Liver (tissue), 8 donors: ENCODE measurements at regions not wholly inside any gene's neighbourhood (a gene's known extent, or its start where the extent isn't known, plus 50 kb on each side); places are given as distances from the start of the nearest gene placed in this dataset.

Experiments used
- DNase-seq: peaks from one replicate; pipeline ENCODE4 v3.0.0-alpha.2; 2017; ENCODE audit warnings: low spot score
- H3K27ac ChIP-seq, 2 donors: one replicate each; pipeline ENCODE4 v1.7.0; 2013; ENCODE audit warnings: inconsistent platforms in 2 of 2, low read length in 2 of 2, control low read depth in 1 of 2, low read depth in 1 of 2, mild to moderate bottlenecking in 1 of 2
- H3K27me3 ChIP-seq, 4 donors: one replicate each; pipeline versions ENCODE4 v1.6.1 to v1.7.0; 2013; ENCODE audit warnings: low read length in 3 of 4, inconsistent platforms in 1 of 4, mild to moderate bottlenecking in 1 of 4, moderate library complexity in 1 of 4; ENCODE audit not compliant: control insufficient read depth in 4 of 4, insufficient read depth in 4 of 4
- H3K36me3 ChIP-seq, 4 donors: one replicate each; pipeline versions ENCODE4 v1.6.1 to v1.7.0; 2013; ENCODE audit warnings: low read length in 3 of 4, mild to moderate bottlenecking in 3 of 4, low read depth in 1 of 4, moderate library complexity in 1 of 4; ENCODE audit not compliant: control insufficient read depth in 4 of 4, insufficient read depth in 3 of 4
- H3K4me1 ChIP-seq, 4 donors: one replicate each; pipeline versions ENCODE4 v1.6.1 to v1.7.0; 2013; ENCODE audit warnings: low read length in 3 of 4, mild to moderate bottlenecking in 3 of 4, moderate library complexity in 1 of 4; ENCODE audit not compliant: control insufficient read depth in 4 of 4, insufficient read depth in 4 of 4
- H3K4me3 ChIP-seq, 3 donors: one replicate each; pipeline versions ENCODE4 v1.6.1 to v1.7.0; 2013; ENCODE audit warnings: low read length in 3 of 3, control low read depth in 1 of 3, low read depth in 1 of 3, mild to moderate bottlenecking in 1 of 3
- H3K9ac ChIP-seq, 2 donors: one replicate each; pipeline ENCODE4 v1.7.0; 2013; ENCODE audit warnings: low read length in 2 of 2, mild to moderate bottlenecking in 2 of 2, moderate library complexity in 2 of 2, control low read depth in 1 of 2, low read depth in 1 of 2
- H3K9me3 ChIP-seq, 4 donors: one replicate each; pipeline versions ENCODE4 v1.6.1 to v1.7.0; 2013; ENCODE audit warnings: low read length in 3 of 4; ENCODE audit not compliant: control insufficient read depth in 4 of 4
- EGR1 ChIP-seq, 2 donors: IDR thresholded peaks; 2 replicates each; pipeline ENCODE4 v1.6.1; 2016 to 2018; ENCODE audit warnings: antibody characterized with exemption in 2 of 2, low read depth in 2 of 2
- FOXA1 ChIP-seq: IDR thresholded peaks from 2 replicates; pipeline ENCODE4 v1.6.1; 2016; ENCODE audit warnings: antibody characterized with exemption
- FOXA2 ChIP-seq: IDR thresholded peaks from 2 replicates; pipeline ENCODE4 v1.6.1; 2016; ENCODE audit warnings: antibody characterized with exemption
- GABPA ChIP-seq, 2 donors: IDR thresholded peaks in 1 of 2; conservative IDR thresholded peaks in 1 of 2; 2 replicates each; pipeline ENCODE4 v1.6.1; 2016; ENCODE audit warnings: antibody characterized with exemption in 2 of 2, mild to moderate bottlenecking in 1 of 2, moderate library complexity in 1 of 2
- HNF4A ChIP-seq, 2 donors: conservative IDR thresholded peaks; 2 replicates each; pipeline ENCODE4 v1.6.1; 2016; ENCODE audit warnings: antibody characterized with exemption in 2 of 2, mild to moderate bottlenecking in 2 of 2
- HNF4G ChIP-seq: IDR thresholded peaks from 2 replicates; pipeline ENCODE4 v1.6.1; 2016; ENCODE audit warnings: antibody characterized with exemption
- JUND ChIP-seq, 2 donors: IDR thresholded peaks; 2 replicates each; pipeline ENCODE4 v1.6.1; 2016; ENCODE audit warnings: antibody characterized with exemption in 2 of 2
- NR2F2 ChIP-seq: IDR thresholded peaks from 2 replicates; pipeline ENCODE4 v1.6.1; 2016; ENCODE audit warnings: antibody characterized with exemption
- RAD21 ChIP-seq, 2 donors: IDR thresholded peaks; 2 replicates each; pipeline ENCODE4 v1.6.1; 2016; ENCODE audit warnings: antibody characterized with exemption in 2 of 2, mild to moderate bottlenecking in 2 of 2
- RXRA ChIP-seq, 2 donors: IDR thresholded peaks; 2 replicates each; pipeline ENCODE4 v1.6.1; 2017 to 2018; ENCODE audit warnings: antibody characterized with exemption in 2 of 2, mild to moderate bottlenecking in 1 of 2
- SP1 ChIP-seq: IDR thresholded peaks from 2 replicates; pipeline ENCODE4 v1.6.1; 2018; ENCODE audit warnings: antibody characterized with exemption, mild to moderate bottlenecking
- TAF1 ChIP-seq: conservative IDR thresholded peaks from 2 replicates; pipeline ENCODE4 v1.6.1; 2016; ENCODE audit warnings: antibody characterized with exemption, mild to moderate bottlenecking
- YY1 ChIP-seq: IDR thresholded peaks from 2 replicates; pipeline ENCODE4 v1.6.1; 2016; ENCODE audit warnings: antibody characterized with exemption, mild to moderate bottlenecking
- WGBS: extraction: QIAGEN DNeasy Blood & Tissue Kit; methylation state at CpG from one replicate; pipeline ENCODE4 v1.1.7; 2013; 5-methylcytosine and 5-hydroxymethylcytosine counted together
- TF ChIP-seq, protein P1 (sequence below): IDR thresholded peaks from 2 replicates; pipeline ENCODE4 v1.6.1; 2016; ENCODE audit warnings: antibody characterized with exemption
- TF ChIP-seq, protein P2 (sequence below): fragments of 150-350 bp; IDR thresholded peaks from 2 replicates; pipeline ENCODE4 v1.5.1; 2017; ENCODE audit warnings: improper control_type of control experiment, low read depth, low read length; ENCODE audit not compliant: missing input control
- TF ChIP-seq, protein P3 (sequence below): IDR thresholded peaks from 2 replicates; pipeline ENCODE4 v1.6.1; 2016; ENCODE audit warnings: antibody characterized with exemption
- TF ChIP-seq, protein P4 (sequence below): IDR thresholded peaks from 2 replicates; pipeline ENCODE4 v1.6.1; 2016; ENCODE audit warnings: antibody characterized with exemption, mild to moderate bottlenecking
- TF ChIP-seq, protein P5 (sequence below): IDR thresholded peaks from 2 replicates; pipeline ENCODE4 v1.6.1; 2016; ENCODE audit warnings: antibody characterized with exemption
- donor health status: healthy.
- donor health status: healthy.
- donor health status: healthy.
- donor health status: healthy.
- donor health status: healthy.

DNA sequence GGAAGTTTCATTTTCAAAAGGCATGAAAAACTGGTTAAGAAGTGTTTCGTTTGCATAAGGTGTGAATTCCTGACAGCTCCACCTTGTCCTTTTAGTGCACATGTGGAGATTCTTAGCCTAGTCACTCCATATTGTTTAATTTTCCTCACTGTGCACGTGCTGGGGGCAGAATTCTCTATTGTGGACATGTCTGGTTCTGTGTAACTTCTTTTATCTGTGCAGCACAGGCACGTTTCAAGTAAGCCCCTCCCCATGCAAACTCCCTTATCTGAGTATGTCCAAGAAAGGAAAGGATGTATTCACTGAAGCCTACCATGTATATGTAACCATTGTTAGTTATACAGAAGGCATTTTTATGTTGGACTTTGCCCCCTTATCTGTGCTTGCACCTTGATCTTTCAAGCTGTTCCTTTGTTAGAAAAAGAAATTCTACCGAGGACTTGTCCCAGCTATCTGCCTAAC, 1346.3 kb downstream of the REEP3 start:
- Histone ChIP-seq H3K9me3 (no peaks in the 10 kb centered on the region), H3K9ac (no peak overlapping the region), H3K27me3 (no peaks in the 10 kb centered on the region), H3K4me3 (no peak overlapping the region), H3K27ac (no peak overlapping the region), H3K36me3 (no peaks in the 10 kb centered on the region), H3K4me1 (no peaks in the 10 kb centered on the region)
- no peak for DNase-seq
- TF ChIP-seq FOXA1 (no peak), RXRA (IDR thresholded peaks at IDR 0.05) (no peak), YY1 (no peak), TAF1 (no peak), EGR1 (IDR thresholded peaks at IDR 0.05; ENCODE audit: low read depth in 2 of 2) (no peak), SP1 (no peak), HNF4G (no peak), NR2F2 (no peak), JUND (IDR thresholded peaks at IDR 0.05) (no peak)
- TF ChIP-seq, protein P1, sequence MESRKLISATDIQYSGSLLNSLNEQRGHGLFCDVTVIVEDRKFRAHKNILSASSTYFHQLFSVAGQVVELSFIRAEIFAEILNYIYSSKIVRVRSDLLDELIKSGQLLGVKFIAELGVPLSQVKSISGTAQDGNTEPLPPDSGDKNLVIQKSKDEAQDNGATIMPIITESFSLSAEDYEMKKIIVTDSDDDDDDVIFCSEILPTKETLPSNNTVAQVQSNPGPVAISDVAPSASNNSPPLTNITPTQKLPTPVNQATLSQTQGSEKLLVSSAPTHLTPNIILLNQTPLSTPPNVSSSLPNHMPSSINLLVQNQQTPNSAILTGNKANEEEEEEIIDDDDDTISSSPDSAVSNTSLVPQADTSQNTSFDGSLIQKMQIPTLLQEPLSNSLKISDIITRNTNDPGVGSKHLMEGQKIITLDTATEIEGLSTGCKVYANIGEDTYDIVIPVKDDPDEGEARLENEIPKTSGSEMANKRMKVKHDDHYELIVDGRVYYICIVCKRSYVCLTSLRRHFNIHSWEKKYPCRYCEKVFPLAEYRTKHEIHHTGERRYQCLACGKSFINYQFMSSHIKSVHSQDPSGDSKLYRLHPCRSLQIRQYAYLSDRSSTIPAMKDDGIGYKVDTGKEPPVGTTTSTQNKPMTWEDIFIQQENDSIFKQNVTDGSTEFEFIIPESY: no peak
- TF ChIP-seq, protein P2, sequence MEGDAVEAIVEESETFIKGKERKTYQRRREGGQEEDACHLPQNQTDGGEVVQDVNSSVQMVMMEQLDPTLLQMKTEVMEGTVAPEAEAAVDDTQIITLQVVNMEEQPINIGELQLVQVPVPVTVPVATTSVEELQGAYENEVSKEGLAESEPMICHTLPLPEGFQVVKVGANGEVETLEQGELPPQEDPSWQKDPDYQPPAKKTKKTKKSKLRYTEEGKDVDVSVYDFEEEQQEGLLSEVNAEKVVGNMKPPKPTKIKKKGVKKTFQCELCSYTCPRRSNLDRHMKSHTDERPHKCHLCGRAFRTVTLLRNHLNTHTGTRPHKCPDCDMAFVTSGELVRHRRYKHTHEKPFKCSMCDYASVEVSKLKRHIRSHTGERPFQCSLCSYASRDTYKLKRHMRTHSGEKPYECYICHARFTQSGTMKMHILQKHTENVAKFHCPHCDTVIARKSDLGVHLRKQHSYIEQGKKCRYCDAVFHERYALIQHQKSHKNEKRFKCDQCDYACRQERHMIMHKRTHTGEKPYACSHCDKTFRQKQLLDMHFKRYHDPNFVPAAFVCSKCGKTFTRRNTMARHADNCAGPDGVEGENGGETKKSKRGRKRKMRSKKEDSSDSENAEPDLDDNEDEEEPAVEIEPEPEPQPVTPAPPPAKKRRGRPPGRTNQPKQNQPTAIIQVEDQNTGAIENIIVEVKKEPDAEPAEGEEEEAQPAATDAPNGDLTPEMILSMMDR: no peak
- TF ChIP-seq, protein P3, sequence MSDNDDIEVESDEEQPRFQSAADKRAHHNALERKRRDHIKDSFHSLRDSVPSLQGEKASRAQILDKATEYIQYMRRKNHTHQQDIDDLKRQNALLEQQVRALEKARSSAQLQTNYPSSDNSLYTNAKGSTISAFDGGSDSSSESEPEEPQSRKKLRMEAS: no peak
- 27% methylated on average over 4 of the region's 4 CpGs for WGBS

DNA sequence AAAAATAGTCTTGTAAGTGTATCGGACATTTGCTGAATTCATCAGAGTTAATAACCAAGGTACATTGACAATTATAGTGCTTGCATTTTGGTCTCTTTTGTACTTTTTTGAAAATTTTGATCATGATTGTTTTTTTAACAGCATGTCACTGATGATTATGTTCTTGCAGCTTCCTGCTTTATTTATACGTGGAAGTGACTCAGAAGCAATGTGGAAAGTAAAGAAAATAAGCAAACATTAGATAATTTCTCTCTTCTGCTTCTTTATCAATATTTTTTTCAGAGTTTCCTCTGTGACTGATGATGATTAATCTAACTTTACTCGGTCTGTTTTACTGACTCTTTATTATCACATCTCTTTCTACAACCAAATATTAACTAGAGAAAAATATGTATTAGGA, 1351.9 kb downstream of the REEP3 start:
- H3K4me1 ChIP-seq: no peaks in the 10 kb centered on the region
- H3K4me3 ChIP-seq: no peak overlapping the region
- no peak overlapping the region for H3K9ac ChIP-seq
- no peak for DNase-seq
- WGBS: 51% methylated on average over 3 of the region's 3 CpGs
- no peaks in the 10 kb centered on the region for H3K9me3 ChIP-seq
- no peaks in the 10 kb centered on the region for H3K36me3 ChIP-seq
- no peak overlapping the region for H3K27ac ChIP-seq
- H3K27me3 ChIP-seq: no peaks in the 10 kb centered on the region
- TF ChIP-seq, protein P1: no peak
- TF ChIP-seq, protein P4, sequence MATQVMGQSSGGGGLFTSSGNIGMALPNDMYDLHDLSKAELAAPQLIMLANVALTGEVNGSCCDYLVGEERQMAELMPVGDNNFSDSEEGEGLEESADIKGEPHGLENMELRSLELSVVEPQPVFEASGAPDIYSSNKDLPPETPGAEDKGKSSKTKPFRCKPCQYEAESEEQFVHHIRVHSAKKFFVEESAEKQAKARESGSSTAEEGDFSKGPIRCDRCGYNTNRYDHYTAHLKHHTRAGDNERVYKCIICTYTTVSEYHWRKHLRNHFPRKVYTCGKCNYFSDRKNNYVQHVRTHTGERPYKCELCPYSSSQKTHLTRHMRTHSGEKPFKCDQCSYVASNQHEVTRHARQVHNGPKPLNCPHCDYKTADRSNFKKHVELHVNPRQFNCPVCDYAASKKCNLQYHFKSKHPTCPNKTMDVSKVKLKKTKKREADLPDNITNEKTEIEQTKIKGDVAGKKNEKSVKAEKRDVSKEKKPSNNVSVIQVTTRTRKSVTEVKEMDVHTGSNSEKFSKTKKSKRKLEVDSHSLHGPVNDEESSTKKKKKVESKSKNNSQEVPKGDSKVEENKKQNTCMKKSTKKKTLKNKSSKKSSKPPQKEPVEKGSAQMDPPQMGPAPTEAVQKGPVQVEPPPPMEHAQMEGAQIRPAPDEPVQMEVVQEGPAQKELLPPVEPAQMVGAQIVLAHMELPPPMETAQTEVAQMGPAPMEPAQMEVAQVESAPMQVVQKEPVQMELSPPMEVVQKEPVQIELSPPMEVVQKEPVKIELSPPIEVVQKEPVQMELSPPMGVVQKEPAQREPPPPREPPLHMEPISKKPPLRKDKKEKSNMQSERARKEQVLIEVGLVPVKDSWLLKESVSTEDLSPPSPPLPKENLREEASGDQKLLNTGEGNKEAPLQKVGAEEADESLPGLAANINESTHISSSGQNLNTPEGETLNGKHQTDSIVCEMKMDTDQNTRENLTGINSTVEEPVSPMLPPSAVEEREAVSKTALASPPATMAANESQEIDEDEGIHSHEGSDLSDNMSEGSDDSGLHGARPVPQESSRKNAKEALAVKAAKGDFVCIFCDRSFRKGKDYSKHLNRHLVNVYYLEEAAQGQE: no peak
- TF ChIP-seq HNF4G: no peak
- TF ChIP-seq HNF4A (conservative IDR thresholded peaks at IDR 0.05): no peak
- no peak for TF ChIP-seq SP1
- no peak for TF ChIP-seq FOXA1
- no peak for TF ChIP-seq RAD21 (IDR thresholded peaks at IDR 0.05)
- no peak for TF ChIP-seq FOXA2
- TF ChIP-seq GABPA (IDR thresholded peaks at IDR 0.05 in 1 of 2, conservative IDR thresholded peaks at IDR 0.05 in 1 of 2): no peak
- TF ChIP-seq, protein P2: no peak
- TF ChIP-seq, protein P3: no peak
- no peak for TF ChIP-seq NR2F2
- TF ChIP-seq YY1: no peak
- no peak for TF ChIP-seq TAF1
- TF ChIP-seq, protein P5, sequence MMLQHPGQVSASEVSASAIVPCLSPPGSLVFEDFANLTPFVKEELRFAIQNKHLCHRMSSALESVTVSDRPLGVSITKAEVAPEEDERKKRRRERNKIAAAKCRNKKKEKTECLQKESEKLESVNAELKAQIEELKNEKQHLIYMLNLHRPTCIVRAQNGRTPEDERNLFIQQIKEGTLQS: no peak
- TF ChIP-seq EGR1 (IDR thresholded peaks at IDR 0.05; ENCODE audit: low read depth in 2 of 2): no peak
